Colon (tissue), 2 donors: ENCODE measurements at regions not wholly inside any gene's neighbourhood (a gene's known extent, or its start where the extent isn't known, plus 50 kb on each side); places are given as distances from the start of the nearest gene placed in this dataset.
A peak's percentile ranks its signal among the peaks of the same experiment; 100 is the strongest.

Experiments used
- FAIRE-seq: peaks from 2 replicates; lab custom pipeline; 2012; peaks lifted over from hg19 to GRCh38; lab: Jason Lieb, UNC
- donor health status: control.
- donor health status: control.

DNA sequence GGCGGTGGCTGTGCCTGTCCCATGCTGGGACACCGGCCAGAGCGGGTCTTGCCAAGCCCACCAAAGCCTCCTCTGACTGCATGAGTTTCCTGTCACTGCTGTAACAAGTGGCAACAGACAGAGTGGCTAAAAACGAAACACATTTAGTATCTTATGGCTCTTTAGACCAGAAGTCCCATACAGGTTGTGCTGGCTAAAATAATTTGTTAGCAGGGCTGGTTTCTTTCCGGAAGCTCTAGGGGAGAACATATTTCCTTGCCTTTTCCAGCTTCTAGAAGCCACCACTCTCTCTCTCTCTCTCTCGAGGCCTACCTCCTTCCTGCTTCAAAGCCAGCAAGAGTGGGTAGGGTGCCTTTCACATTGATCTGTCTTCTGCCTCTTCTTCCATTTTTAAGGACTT lies 171.6 kb upstream of the PLPP4 start:
- no peak for FAIRE-seq

DNA sequence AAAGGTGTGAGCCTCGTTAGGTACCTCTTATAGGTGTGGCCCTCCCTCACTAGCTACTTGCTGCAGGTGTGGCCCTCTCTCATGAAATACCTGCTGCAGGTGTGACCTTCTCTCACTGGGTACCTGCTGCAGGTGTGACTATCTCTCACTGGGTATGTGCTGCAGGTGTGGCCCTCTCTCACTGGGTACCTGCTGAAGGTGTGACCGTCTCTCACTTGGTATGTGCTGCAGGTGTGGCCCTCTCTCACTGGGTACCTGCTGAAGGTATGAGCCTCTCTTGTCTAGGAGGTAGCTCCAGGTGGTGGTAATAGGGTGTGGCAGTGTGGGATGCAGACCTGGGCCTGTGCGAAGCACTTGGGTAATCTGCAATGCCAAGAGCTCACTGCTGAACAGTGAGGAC lies 170.7 kb upstream of the PLPP4 start:
- no peak for FAIRE-seq

DNA sequence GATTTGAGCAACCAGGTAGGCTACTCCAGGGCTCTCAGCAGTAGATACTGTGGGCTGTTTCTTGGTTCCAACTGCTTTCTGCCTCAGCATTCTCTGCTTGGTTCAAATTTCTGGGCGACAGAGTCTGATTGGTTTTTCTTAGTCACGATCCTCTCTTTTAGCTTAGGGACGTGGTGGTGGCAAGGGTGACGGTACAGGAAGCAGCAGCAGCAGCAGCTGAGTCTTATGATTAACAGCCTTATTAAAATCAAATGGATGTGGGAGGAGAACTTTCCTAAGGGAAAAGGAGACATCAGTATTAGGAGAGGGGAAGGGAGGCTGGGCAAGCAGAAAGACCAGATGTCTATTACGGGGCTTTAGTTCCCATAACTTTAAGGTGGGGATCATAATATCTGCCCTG lies 156.5 kb upstream of the PLPP4 start:
- FAIRE-seq: no peak

DNA sequence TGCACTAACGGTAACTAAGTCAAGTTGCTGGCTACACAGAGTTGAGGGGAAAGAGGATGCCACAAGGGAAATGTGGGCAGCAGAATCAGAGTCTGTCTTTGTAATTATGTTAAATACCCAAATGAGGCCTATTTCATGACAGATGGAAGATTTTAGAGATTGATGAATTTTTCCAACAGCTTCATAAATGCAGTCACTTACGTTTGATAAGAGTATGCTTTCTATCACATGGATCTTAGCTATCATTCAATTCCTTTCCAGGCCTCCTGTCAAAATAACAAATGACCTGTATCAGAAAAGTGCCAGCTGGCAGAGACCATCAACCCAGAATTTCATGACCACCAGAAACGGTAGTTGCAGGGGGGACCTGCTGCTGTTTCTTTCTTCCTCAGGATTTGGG lies 148.4 kb upstream of the PLPP4 start:
- FAIRE-seq: no peak

DNA sequence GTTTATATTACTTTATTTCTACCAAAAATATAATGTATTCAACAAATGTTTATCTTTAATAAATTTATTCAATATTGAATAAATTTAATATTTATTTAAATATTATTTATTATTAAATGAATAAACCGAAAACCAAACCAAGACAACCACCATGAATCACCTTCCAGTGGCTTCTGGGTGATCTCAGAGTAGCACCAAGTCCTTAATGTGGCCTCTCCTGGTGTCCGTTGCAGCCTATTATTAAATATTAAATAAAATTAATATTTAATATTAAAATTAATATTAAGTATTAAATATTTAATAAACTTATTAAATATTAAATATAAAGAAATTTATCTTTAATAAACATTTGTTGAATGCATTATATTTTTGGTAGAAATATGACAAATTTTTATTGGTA lies 143.3 kb upstream of the PLPP4 start:
- peak; percentile 31 for FAIRE-seq

DNA sequence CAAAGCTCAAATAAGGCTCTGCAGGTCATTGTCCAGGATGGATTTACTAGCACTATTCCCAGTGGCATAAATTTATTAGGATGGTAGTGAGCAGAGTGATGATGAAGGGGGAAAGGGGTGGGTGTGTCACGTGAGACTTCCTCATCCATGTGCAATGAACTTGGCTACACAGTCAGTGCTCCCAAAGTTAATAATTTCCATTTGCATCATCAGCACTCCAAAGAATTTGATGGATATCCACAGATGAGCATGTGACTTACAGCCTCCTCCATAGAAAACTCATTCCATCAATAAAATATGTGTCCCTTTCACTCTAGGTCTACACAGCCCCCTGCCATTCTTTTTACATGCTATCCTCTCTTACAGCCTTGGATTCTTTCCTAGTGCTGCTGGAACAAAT lies 142.6 kb upstream of the PLPP4 start:
- no peak for FAIRE-seq

DNA sequence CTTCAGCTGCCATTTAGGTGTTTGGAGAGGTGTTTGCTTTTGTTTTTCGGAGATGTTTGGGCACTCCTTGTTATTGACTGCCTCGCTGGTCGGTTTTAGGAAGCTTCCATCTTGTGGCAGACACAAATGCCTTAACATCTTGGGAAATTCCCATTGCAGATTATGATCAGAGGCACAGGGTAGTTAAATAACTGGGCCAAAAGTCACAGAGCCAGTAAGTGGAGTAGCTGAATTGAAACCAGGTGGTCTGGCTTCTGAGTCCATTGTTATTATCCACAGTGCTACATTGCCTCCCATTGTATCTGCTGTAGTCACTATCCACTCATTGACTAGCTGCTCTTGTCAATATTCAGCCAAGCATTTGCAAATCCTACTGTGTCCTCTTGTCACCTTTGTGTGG lies 138.2 kb upstream of the PLPP4 start:
- no peak for FAIRE-seq

GRCh38 chr10:120327675-120328074 lies 129.4 kb upstream of the PLPP4 start:
- no peak for FAIRE-seq

DNA sequence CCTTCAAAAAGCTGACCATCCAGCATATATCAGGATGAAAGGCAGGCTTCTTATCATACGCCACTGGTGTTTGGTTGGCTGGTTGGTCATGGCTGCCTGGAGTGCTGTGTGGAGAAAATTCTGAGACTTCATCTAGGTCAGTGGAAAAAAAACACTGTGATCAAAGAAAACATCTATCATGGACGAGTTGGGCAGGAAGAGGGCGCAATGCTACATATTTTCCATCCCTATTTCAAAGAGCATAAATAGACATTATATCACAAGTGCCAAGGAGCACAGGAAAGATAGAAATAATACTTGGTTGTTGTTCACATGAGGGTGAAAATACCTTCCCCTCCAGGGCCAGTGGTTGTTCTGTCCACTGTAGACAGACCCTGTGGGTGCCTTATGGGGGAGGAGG lies 128.4 kb upstream of the PLPP4 start:
- FAIRE-seq: no peak

GRCh38 chr10:120335553-120335952 lies 121.5 kb upstream of the PLPP4 start:
- no peak for FAIRE-seq

GRCh38 chr10:120336306-120336910 lies 120.6 kb upstream of the PLPP4 start:
- no peak for FAIRE-seq

DNA sequence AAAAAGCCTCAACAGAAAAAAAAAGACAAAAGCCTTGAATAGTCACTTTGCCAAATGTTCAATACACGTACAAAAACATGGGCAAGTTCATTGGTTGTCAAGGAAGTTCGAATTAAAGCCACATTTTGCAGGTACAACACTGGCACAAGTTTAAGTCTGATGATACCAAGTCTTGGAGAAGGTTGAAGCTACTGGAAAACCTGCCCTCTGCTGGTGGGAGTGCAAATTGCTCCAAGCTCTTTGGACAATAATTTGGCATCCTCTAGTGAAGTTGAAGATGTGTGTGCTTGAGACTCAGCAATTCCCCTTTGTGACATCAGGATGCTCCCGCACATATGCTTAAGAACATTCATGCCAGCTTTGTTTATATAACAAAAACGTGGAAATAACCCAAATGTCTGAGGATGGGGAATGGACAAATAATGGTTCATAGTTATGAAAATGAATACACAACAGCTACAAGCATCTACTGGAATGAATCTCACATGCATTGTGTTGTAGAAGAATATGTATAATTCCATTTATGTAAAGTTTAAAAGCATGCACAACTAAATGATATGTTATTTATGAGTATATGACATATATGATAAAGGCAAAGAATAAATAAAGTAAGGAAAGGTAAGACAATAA lies 120.0 kb upstream of the PLPP4 start:
- FAIRE-seq: no peak

- FAIRE-seq: no peak
These were observed 114.8 kb upstream of the PLPP4 start for GRCh38 chr10:120342115-120342714.

- FAIRE-seq: no peak
These were observed 111.8 kb upstream of the PLPP4 start for GRCh38 chr10:120345186-120345585.

DNA sequence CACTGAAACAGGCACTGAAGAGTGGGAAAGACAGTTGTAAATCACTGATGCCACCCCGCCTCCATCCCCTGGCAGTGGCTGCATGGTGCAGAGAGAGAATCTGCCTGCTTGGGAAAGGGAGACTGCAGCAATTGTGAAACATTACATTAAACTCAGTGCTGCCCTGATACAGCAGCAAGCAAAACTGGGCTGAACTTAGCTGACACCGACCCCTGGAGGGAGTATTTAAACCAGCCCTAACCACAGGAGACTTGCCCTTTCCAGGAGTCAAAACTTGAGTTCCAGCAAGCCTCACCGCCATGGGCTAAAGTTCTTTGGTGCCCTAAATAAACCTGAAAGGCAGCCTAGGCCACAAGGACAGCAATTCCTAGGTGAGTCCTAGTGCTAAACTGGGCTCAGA lies 109.4 kb upstream of the PLPP4 start:
- FAIRE-seq: no peak

DNA sequence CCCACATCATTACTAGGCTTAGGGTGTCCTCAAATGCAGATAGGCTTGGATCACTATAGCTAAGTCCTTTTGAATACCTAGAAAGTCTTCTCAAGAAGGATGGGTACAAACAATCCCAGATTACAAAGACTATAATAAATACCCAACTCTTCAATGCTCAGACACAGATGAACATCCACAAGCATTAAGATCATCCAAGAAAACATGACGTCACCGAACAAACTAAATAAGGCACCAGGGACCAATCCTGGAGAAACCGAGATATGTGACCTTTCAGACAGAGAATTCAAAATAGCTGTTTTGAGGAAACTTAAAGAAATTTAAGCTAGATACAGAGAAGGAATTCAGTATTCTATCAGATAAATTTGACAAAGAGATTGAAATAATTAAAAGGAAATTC lies 108.0 kb upstream of the PLPP4 start:
- FAIRE-seq: no peak

DNA sequence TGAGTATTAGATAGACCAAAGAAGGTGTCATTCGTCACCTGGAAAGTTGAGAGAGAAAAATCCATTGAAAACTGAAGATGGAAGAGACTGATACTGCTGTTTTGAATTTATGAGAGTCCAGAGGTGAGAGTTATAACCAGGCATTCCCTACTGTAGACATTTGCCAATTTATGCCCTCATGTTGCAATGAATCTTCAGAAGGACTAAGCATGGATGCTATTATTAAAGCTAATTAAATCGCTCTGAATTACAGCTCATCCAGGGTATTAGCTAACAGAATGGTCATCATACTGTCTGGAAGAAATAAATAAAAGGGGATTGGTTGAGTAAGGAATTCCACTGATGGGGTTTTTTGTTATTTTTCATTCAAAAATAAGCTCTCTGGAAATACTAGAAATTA lies 101.6 kb upstream of the PLPP4 start:
- no peak for FAIRE-seq

DNA sequence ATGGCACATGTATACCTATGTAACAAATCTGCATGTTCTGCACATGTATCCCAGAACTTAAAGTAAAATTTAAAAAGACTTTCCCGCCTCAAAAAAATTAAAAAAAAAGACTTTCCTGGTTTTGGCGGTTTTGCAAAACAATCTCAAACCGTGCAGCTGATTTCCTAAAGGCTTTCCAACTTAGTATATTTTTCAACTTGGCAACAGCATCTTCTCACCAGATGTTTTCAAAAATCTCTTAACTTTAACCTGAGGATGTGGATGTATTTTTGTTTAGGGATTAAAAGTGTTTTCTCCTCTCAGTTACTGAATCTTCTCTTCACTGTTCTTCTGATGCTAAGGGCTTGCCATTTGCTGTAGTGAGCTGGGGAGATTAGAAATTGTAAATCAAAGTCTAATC lies 96.5 kb upstream of the PLPP4 start:
- FAIRE-seq: no peak

DNA sequence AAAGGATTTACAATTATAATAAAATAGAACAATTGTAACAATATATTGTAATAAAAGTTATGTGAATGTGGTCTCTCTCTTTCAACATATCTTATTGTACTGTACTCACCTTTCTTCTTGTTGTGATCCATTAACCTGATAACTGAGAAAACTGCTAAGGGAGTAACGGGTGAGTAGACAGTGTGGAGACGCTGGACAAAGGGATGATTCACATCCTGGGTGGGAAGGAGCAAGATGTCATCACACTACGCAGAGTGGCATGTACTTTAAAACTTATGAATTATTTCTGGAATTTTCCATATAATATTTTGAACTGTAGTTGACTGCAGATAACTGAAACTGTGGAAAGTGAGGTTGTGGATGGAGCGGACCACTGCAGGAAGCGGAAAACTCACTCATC lies 91.2 kb upstream of the PLPP4 start:
- FAIRE-seq: no peak

DNA sequence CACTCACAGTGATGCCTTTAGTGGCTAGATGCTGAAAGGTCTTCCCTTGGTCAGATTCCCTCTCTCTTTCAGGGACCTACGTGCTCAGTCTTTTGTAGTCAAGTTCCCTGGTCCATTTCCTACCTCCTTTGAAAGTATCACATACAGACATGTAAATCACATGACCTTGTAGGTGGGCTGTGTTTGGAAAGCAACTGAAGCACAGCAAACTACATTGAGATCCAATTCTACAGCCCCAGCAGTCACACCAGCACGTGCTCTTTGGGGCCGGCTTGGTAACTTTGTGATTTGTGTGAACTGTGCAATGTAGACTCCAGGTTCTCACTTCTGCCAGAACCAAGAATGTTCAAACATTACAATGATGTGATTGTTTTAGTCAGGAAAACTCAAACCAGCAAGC lies 89.7 kb upstream of the PLPP4 start:
- FAIRE-seq: no peak

DNA sequence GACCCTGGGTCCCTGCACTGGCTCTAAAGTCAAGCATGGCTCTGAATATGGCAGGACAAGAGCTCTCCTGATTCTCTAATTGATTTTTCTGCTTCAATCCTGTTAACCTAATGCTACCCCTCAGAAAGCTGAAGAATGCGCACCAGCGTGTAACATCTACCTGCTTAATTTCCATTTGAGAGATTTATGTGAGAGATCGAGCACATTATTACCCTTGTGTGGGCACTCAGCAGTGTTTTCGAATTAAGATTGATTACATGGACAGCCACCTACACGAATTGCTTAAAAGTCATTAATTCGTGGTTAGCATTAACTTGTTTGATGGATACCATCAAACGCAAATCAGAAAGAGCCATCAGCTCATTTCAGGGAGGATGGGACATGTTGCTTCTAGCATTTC lies 88.7 kb upstream of the PLPP4 start:
- FAIRE-seq: no peak

DNA sequence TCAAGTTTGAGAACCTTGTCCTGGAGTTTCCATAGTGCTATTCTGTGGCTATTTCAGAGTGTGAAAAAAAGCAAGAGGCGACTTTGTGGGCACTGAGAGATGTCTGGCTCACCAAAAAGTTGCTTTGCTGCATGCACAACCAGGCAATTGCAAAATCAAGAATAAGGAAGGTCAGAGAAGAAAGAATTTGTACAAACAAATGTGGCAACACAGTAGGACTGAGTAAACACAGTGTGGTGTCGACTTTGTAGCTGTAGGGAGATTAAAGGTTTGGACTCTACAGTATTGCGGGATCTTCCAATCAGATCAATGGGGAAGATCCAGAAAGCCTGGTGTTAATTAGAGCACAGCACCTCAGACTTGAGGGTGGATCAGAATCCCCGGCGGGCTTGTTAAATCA lies 88.1 kb upstream of the PLPP4 start:
- FAIRE-seq: no peak

GRCh38 chr10:120369856-120370276 lies 87.2 kb upstream of the PLPP4 start:
- FAIRE-seq: no peak

DNA sequence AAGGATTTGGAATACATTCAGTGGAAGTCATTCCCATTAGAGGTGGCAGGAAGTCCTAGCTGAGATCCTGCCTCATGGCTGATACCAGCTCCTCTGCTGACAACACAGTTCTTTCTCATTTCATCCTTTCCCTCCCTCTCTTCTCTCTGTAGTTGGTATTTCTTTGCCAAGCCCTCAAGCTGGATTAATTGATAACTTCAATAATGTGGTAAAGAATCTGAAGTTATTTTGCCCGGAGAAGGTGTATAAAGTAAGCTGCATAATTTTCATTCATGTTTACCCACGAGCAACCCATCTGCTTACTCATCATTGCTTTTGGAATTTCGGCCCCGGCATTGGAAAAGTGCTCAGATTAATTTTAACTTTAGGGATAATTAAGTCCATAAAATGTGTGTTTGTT lies 85.2 kb upstream of the PLPP4 start:
- FAIRE-seq: no peak
